ENCODE measurements at regions not wholly inside any gene's neighbourhood (a gene's known extent, or its start where the extent isn't known, plus 50 kb on each side); places are given as distances from the start of the nearest gene placed in this dataset.
"Not testable (repeated sequence)": the region's sequence is repeated elsewhere in the genome, so short reads cannot be mapped to it uniquely, and the experiment has no call there.

GRCh38 chrX:71822314-71822713, 59.2 kb downstream of the CXorf49B start:
- DNase-seq: not testable (repeated sequence)

- no peak for DNase-seq
Measured at GRCh38 chrX:71823391-71824057, 60.4 kb downstream of the CXorf49B start.

- no peak for DNase-seq
Measured at GRCh38 chrX:71828086-71828485, 64.9 kb downstream of the CXorf49B start.

GRCh38 chrX:71838092-71838491, 72.6 kb upstream of the NHSL2 start:
- DNase-seq: not testable (repeated sequence)

GRCh38 chrX:71846429-71846828, 64.2 kb upstream of the NHSL2 start:
- no peak for DNase-seq

- no peak for DNase-seq
Measured at GRCh38 chrX:71852182-71852581, 58.5 kb upstream of the NHSL2 start.

GRCh38 chrX:71859637-71860036, 51.0 kb upstream of the NHSL2 start:
- DNase-seq: peak; percentile 53

Data from stimulated activated CD4-positive, alpha-beta T cell treated with anti-CD3 and anti-CD28 coated beads, Interleukin-4, amount 100 ng/mL, for 24 hours (primary cell).